GM12878 (cell line): ENCODE measurements at regions not wholly inside any gene's neighbourhood (a gene's known extent, or its start where the extent isn't known, plus 50 kb on each side); places are given as distances from the start of the nearest gene placed in this dataset.

Experiments
- ATAC-seq: fragments of 200-7000 bp; cut with Tn5 transposase; 3 replicates; pipeline ENCODE4 v1.9.1; 2020; ENCODE audit warnings: mild to moderate bottlenecking, moderate library complexity
- BruUV-seq: library from RNA; stranded (reverse); fragments of 400-500 nt; replicated peaks from 2 replicates; lab custom pipeline; 2021; lab: Mats Ljungman, UMichigan
- CTCF ChIA-PET: fragments of 300-600 bp; sonication (Branson Sonifier 250); formaldehyde crosslinking; extraction: SDS; loops from one replicate; lab custom pipeline; 2021; ENCODE audit warnings: inconsistent platforms; lab: Yijun Ruan, JAX
- POLR2A ChIA-PET: fragments of 350-600 bp; formaldehyde crosslinking; extraction: SDS; loops from one replicate; lab custom pipeline; 2021; ENCODE audit warnings: inconsistent platforms; lab: Charles Lee
- RAD21 ChIA-PET: fragments of 300-600 bp; sonication (Branson Sonifier 250); formaldehyde crosslinking; loops from one replicate; lab custom pipeline; 2023; ENCODE audit warnings: antibody characterized with exemption; ENCODE audit not compliant: unreplicated experiment; lab: Charles Lee
- SMC1A ChIA-PET: fragments of 300-600 bp; sonication (Branson Sonifier 250); formaldehyde crosslinking; loops from one replicate; lab custom pipeline; 2023; ENCODE audit not compliant: unreplicated experiment, uncharacterized antibody; lab: Charles Lee
- DNase-seq: peaks from one replicate; pipeline ENCODE4 v3.0.0-alpha.2; 2011; ENCODE audit warnings: low read depth, low spot score
- FAIRE-seq: peaks from 3 replicates; lab custom pipeline; 2011; peaks lifted over from hg19 to GRCh38; lab: Jason Lieb, UNC
- H2AFZ ChIP-seq: 2 replicates; pipeline ENCODE4 v1.6.0; 2011; ENCODE audit warnings: low read depth, low read length, control low read depth; ENCODE audit not compliant: control insufficient read depth
- H3K27ac ChIP-seq: 2 replicates; pipeline ENCODE4 v1.5.1; 2011; ENCODE audit warnings: control low read depth; ENCODE audit not compliant: control insufficient read depth, insufficient read depth
- H3K27me3 ChIP-seq, 2 experiments: replicated peaks in 1 of 2; 2 replicates each; pipeline versions ENCODE4 v1.6.0 to v1.6.1; 2011; ENCODE audit warnings: low read length in 1 of 2; ENCODE audit not compliant: control insufficient read depth in 2 of 2, insufficient read depth in 2 of 2
- H3K36me3 ChIP-seq, 2 experiments: 2 replicates each; pipeline ENCODE4 v1.5.1; 2011; ENCODE audit warnings: low read length in 1 of 2; ENCODE audit not compliant: control insufficient read depth in 2 of 2, insufficient read depth in 2 of 2
- H3K4me1 ChIP-seq: 2 replicates; pipeline ENCODE4 v1.6.1; 2011; ENCODE audit warnings: mild to moderate bottlenecking, low read length, moderate library complexity, mixed read lengths; ENCODE audit not compliant: control insufficient read depth, insufficient read depth
- H3K4me2 ChIP-seq: 2 replicates; pipeline ENCODE4 v1.6.0; 2011; ENCODE audit warnings: control low read depth; ENCODE audit not compliant: control insufficient read depth, insufficient read depth
- H3K4me3 ChIP-seq: fragments of 200-600 bp; sonication (generic); 2 replicates; pipeline ENCODE4 v1.5.1; 2016
- H3K79me2 ChIP-seq: 2 replicates; pipeline ENCODE4 v1.6.0; 2011; ENCODE audit warnings: low read length; ENCODE audit not compliant: control insufficient read depth, insufficient read depth
- H3K9ac ChIP-seq: 2 replicates; pipeline ENCODE4 v1.8.0; 2011; ENCODE audit warnings: low read length, control low read depth, mixed read lengths; ENCODE audit not compliant: control insufficient read depth, insufficient read depth
- H3K9me3 ChIP-seq: replicated peaks from 3 replicates; pipeline ENCODE4 v1.5.1; 2011; ENCODE audit warnings: mild to moderate bottlenecking, low read length; ENCODE audit not compliant: control insufficient read depth, insufficient read depth
- H4K20me1 ChIP-seq: 2 replicates; pipeline ENCODE4 v1.6.0; 2011; ENCODE audit not compliant: control insufficient read depth, insufficient read depth
- BCL11A ChIP-seq: IDR thresholded peaks from 2 replicates; pipeline ENCODE4 v1.6.1; 2011; ENCODE audit warnings: low read depth, low read length
- CREM ChIP-seq: IDR thresholded peaks from 2 replicates; pipeline ENCODE4 v1.6.1; 2014; ENCODE audit warnings: antibody characterized with exemption, low read depth
- DPF2 ChIP-seq: fragments of 450-650 bp; IDR thresholded peaks from 2 replicates; pipeline ENCODE4 v1.6.1; 2017; ENCODE audit warnings: mild to moderate bottlenecking
- HCFC1 ChIP-seq: fragments of 150-350 bp; IDR thresholded peaks from 2 replicates; pipeline ENCODE4 v1.6.1; 2014; ENCODE audit warnings: low read length
- POU2F2 ChIP-seq: IDR thresholded peaks from 3 replicates; pipeline ENCODE4 v1.6.1; 2011; ENCODE audit warnings: low read depth, mild to moderate bottlenecking, low read length, borderline replicate concordance
- ZNF274 ChIP-seq: IDR thresholded peaks from one replicate; pipeline ENCODE4 v1.8.0; 2011; ENCODE audit not compliant: insufficient read length, insufficient read depth
- ZSCAN29 ChIP-seq: fragments of 450-650 bp; IDR thresholded peaks from 2 replicates; pipeline ENCODE4 v1.6.1; 2017; ENCODE audit warnings: mild to moderate bottlenecking, moderate library complexity
- WGBS: methylation state at CpG from one replicate; pipeline ENCODE4 v1.1.6; 2016; ENCODE audit warnings: low lambda C conversion rate; ENCODE audit not compliant: insufficient replicate concordance, insufficient coverage; ENCODE audit errors: missing lambda C conversion rate; 5-methylcytosine and 5-hydroxymethylcytosine counted together
- in situ Hi-C: fragments of 300-500 bp; cut with MboI; formaldehyde crosslinking; loops from 9 replicates; pipeline ENCODE4 v1.14.3; 2018; ENCODE audit warnings: mixed read lengths
- intact Hi-C: fragments of 100-400 bp; cut with micrococcal nuclease; formaldehyde crosslinking; loops from one replicate; pipeline ENCODE4 v1.14.2; 2022; ENCODE audit not compliant: unreplicated experiment

- no peak for TF ChIP-seq POU2F2
- no peak for TF ChIP-seq ZNF274
- TF ChIP-seq ZSCAN29: no peak
Observed at GRCh38 chr9:88319936-88320747, 68.1 kb upstream of the SPIN1 start (continued).

- no peak for DNase-seq
- Histone ChIP-seq H4K20me1 (no peaks in the 10 kb centered on the region), H3K79me2 (no peaks in the 10 kb centered on the region), H3K9ac (no peak overlapping the region), H3K27me3 (no peaks in the 10 kb centered on the region), H2AFZ (no peak overlapping the region), H3K27ac (no peak overlapping the region), H3K4me3 (no peak overlapping the region), H3K36me3 (no peaks in the 10 kb centered on the region), H3K9me3 (no peaks in the 10 kb centered on the region), H3K4me2 (no peak overlapping the region), H3K4me1 (no peaks in the 10 kb centered on the region)
- ChIA-PET POLR2A (interaction anchor here (0.6 kb wide), 1 partner anchor 453 kb away, joined by 3 read pairs; no protein-coding TSS in a partner anchor), SMC1A (no interaction called here), RAD21 (no interaction called here), CTCF (interaction anchor here (0.6 kb wide), 1 partner anchor 198 kb away, joined by 3 read pairs; no protein-coding TSS in a partner anchor)
- ATAC-seq: no peak
- FAIRE-seq: no peak
- intact Hi-C loops (no loop called here), in situ Hi-C loops (no loop called here)
- 66% methylated on average over 15 of the region's 15 CpGs for WGBS
- TF ChIP-seq CREM (no peak), DPF2 (no peak), BCL11A (no peak), HCFC1 (no peak)
- no TSS peak for BruUV-seq
Observed at GRCh38 chr9:88313364-88314220, 74.7 kb upstream of the SPIN1 start.
